ENCODE measurements at regions not wholly inside any gene's neighbourhood (a gene's known extent, or its start where the extent isn't known, plus 50 kb on each side); places are given as distances from the start of the nearest gene placed in this dataset.

DNA sequence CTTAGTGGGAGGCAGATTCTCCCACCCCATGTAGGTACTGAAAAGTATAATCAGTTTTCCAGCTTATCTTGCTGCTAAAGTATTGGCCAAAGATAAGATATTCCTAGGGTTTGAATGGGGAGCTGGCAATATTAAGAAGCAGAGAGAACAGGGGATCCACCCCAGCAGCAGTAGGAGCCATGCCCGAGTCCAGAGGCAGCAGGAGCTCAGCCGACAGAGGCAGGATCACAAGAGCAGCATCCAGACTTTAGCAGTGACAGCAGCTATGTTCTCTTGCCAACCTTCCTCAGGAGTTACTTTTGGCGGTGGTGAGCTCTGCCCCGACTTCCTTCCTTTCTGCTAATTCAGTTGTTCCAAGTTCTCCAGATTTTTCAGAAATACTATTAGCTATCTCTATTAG is 224.5 kb downstream of the GADD45G start:
- H3K4me3 ChIP-seq (ENCODE audit: low read depth, low read length), result no peak overlapping the region

DNA sequence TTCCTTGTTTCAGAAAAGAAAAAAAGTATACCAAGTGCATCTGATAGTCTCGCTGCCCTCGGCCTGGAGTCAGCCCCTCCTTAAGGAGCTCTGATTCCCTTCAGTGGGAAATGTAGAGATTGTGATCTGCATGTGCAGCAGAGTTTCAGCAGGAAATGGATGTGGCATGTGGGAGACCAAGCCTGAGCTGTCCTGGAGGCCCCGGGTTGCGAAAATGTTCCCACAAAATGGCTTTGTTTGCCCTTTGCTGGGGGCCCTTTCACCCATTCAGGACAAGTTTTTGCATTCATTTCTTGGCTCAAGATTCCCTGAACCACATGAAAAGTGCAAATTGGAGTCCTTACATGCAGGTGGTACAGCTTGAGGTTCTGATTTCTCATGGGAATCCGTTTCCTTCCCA is 230.9 kb downstream of the GADD45G start:
- no peak overlapping the region for H3K4me3 ChIP-seq (ENCODE audit: low read depth, low read length)

DNA sequence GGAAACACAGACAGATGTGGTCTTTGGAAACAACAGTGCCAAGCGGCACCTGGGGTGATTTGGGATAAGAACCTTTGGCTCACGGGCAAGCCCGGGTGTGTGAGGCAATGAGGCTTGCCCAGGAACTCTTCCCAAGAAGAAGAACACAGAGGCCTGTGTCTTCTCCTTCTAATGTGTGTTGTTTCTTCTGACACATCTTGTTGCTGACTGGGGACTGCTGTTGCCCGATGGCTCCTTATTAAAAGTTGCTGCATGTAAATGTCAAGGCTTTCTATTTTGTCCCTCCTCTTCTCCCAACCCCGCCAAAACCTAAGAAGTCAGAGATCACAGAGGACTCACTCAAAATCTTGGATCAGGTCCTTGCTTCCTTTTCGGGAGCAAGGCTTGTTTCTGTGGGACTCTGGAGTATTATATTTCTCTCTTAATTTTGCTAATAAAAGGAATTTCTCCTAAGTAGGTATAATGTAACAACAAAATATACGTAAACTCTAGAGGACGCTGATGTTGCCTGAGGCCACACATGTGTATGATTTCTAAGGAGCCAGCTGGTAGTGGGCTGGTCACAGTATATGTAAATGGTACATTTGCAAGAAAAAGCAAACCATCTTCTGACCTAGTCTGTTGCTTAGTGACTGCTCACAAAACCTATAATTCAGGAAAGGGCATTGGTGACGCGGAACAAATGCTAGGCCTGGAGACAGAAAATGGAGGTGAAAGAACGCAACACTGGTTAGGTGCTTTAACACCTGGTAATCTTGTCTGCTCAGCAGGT is 232.5 kb downstream of the GADD45G start:
- H3K4me3 ChIP-seq (ENCODE audit: low read depth, low read length), result no peak overlapping the region

DNA sequence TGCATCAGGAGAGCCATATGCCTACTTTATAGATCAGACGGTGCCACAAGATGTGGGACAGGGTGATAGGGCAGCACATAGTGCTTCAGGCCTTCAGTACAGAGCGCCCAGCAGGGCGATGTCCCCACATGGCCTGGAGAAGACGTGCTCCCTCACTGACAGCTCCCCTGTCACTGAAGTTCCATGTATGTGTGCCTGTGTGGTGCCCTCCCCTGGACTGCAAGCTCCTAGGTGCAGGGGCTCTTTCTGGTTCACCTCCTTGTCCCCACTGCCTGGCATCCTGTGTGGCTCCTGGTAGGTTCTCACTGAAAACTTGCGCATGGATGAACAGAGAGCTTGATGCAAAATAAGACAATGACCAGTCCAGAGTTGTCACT is 233.1 kb downstream of the GADD45G start:
- no peak overlapping the region for H3K4me3 ChIP-seq (ENCODE audit: low read depth, low read length)

DNA sequence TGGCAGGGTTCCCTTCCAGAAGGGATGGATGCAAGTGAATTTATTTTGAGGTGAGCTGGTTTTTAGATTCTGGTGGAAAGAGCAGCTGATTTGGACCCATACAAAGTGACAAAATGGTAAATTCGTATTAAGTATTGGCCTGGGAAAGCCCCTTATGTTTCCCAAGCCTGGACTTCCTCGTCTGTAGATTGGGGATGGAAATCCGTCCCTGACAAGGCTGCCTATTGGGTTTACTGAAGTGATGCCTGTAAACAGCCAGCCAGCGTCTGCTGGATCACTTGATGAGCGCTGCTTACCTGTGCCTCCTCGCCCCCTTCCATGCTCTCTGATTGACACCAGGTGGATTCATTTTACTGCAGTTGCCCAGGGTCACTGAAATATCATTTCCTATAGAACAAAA is 233.8 kb downstream of the GADD45G start:
- H3K4me3 ChIP-seq (ENCODE audit: low read depth, low read length), result no peak overlapping the region

DNA sequence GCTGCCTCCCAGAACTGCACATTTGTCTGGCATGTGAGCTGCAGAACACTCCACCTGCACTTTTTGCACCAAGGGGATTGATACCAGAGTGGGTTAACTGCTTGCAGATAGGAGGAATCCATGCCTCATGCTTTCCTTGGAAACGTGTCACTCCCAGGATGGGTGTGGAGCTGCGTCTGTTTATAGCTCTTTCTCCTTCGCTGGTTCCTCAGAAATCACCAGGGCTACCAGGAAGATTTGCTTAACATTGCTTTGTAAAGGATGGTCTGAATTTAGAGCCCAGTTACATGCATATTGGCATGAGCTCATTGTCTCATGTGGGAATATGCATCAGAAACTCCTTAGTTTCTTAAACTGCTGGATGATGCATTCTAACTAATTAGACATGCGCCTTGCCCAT is 234.6 kb downstream of the GADD45G start:
- H3K4me3 ChIP-seq (ENCODE audit: low read depth, low read length), result no peak overlapping the region

DNA sequence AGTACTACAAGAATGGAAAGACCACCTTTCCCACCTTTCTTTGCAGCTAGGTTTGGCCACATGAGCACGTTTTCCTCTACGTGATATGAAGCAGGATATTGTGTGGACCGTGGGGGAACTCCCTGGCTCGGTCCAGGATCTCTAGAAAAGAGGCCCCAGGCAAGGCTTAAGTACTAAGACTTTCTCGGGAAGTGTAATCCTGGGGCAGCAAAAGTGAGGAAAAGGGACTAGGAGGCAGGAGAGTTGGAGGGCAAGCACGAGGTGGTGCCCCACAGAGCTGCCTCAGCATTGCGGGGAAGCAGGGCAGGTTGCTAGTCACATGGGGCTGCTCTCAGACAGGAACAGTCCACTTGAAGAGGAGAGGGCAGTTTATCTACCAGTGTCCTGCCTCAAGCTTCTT is 235.1 kb downstream of the GADD45G start:
- H3K4me3 ChIP-seq (ENCODE audit: low read depth, low read length), result no peak overlapping the region

DNA sequence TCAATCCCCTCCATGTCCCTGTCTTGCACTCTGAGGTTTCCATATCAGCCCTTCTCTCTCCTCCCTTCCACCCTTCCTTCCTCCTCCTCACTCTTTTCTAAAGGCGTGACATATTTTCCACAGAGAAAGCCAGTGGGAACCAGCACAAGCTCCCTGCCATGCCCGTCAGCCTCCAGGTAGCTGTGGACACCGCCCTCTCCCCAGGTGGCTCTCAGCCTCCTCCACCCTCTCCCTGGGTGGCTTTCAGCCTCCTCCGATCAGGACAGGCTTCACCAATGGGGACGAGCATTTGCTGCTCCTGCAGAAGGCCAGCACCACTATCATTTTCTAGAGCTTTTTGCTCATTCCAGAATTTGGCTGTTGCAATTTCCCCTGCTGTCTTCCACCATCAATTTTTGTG is 236.6 kb downstream of the GADD45G start:
- no peak overlapping the region for H3K4me3 ChIP-seq (ENCODE audit: low read depth, low read length)

DNA sequence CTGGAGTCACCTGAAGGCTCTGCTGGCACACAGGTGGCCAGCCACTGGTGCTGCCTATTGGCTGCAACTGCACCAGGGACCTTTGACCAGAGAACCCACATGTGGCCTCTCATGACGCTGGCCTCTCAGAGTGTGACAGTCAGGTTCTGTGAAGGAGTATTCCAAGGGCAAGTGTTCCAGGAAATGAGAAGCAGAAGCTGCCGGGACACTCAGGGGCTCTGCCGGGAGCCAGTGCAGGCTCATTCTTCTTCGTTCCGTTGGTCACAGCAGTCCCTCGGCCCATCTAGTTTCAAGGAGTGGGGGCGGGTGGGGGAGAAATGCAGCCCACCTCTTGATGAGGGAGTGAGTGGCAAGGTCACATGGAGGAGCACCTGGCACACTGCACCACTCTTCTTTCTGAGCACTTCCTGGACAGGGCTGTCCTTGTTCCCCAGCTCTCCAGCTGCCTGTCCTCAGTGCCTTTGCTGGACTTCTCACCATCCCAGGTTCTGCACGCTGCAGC is 237.5 kb downstream of the GADD45G start:
- no peak overlapping the region for H3K4me3 ChIP-seq (ENCODE audit: low read depth, low read length)

DNA sequence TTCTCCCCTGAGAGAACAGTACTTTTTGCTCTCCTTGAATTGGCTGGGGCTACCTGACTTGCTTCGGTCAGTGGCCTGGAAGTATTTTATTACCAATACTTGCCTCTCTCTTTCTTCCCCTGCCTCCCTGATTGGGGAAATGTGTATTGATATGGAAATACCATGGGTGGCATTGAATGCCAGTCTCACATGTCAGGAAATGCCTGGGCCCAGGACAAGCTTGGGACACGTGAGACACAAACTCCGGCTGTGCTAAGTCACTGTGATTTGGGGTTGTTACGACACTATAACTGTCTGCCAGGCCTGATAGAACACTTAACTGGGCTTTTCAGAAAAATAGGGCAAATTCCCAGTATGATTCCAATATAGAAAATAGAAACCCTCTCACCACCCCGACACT is 238.3 kb downstream of the GADD45G start:
- no peak overlapping the region for H3K4me3 ChIP-seq (ENCODE audit: low read depth, low read length)

DNA sequence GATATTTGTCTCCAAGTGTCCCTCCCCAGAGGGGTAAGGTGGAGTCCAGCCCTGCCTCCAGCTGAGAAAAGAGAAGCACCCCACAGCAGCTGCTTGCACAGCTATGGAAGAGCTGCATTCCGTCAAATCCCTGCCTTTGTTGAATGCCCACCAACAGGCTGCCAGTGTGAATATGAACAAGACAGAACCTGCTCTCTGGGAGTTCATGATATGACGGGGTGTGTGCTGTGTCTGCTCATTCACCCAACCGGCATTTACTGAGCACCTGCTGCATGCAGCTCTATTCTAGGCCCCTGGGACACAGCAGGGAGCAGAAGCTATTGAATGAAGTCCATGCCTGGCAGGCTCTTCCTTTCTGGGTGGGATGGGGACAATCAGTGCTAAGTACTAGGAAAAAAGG is 238.8 kb downstream of the GADD45G start:
- no peak overlapping the region for H3K4me3 ChIP-seq (ENCODE audit: low read depth, low read length)

DNA sequence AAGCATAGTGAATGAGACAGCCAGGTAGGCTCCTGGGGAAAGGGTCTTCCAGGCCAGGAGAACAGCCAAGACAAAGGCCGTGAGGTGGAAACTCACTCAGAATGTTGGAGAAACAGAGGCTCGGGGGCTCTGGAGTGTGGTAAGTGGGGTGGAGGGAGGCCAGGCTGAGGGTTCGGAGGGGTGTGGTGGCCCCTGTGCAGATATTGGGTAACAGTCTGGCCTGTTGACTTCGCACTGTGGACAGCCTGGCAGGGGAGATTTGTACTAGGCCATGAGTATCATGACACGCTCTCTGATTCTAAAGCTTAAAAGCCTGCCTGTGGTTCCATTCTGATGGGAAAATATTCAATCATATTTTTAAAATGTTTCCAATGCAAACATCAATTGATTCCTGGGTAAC is 239.3 kb downstream of the GADD45G start:
- H3K4me3 ChIP-seq (ENCODE audit: low read depth, low read length), result no peak overlapping the region

DNA sequence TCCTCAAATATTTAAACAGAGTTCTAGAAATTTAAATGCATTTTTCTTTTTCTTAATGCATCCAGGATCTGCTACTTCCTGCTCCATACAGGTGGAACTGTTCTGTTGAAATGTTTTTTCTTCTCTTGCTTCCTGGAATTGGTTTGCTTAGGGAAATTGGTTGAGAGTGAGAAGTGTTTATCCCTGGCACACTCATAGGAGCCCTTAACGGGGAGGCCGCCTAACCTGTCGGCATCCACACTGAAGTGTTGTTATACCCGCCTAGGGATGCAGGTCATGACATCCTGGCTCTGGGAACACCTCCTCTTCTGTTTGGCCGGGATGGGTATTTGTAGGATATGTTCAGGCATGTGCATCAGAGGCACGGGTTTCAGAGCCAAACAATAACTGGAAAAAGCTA is 239.7 kb downstream of the GADD45G start:
- H3K4me3 ChIP-seq (ENCODE audit: low read depth, low read length), result no peak overlapping the region

DNA sequence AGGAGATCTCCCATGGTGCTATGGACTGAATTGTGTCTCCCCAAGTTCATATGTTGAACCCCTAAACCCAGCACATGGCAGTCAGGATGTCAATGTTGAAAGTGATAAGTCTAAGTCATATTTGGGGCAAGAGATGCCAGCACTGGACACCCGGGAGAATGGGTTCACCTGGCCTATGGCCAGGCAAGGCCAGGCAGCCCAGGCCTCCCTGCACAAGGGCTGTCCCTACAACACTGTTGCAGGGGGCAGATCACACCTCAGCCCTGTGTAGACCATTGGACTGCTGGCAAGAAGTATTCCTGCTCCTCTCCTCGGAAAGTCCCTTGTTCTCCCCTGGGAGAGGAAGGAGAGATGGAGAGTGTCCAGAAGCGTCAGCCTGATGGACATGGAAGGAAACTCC is 240.5 kb downstream of the GADD45G start:
- no peak overlapping the region for H3K4me3 ChIP-seq (ENCODE audit: low read depth, low read length)

DNA sequence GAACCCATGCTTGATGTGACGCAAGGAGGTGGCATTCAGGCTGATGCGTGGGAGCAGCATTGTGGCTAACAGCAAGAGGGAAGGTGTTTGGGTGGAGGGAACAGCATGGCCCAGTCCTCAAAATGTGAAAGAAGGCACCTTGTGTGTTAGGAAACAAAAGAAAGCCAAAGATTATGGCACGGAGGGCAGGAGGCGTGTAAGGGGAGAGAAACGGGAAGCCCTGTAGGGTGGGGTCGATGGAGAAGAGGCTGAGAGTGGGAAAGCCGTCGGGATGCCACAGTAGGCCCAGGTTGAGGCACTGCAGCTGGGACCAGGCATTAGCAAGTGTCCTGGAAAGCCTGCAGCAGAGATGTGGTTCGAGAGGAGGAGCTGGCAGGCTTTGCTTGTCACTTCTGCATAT is 241.1 kb downstream of the GADD45G start:
- no peak overlapping the region for H3K4me3 ChIP-seq (ENCODE audit: low read depth, low read length)

DNA sequence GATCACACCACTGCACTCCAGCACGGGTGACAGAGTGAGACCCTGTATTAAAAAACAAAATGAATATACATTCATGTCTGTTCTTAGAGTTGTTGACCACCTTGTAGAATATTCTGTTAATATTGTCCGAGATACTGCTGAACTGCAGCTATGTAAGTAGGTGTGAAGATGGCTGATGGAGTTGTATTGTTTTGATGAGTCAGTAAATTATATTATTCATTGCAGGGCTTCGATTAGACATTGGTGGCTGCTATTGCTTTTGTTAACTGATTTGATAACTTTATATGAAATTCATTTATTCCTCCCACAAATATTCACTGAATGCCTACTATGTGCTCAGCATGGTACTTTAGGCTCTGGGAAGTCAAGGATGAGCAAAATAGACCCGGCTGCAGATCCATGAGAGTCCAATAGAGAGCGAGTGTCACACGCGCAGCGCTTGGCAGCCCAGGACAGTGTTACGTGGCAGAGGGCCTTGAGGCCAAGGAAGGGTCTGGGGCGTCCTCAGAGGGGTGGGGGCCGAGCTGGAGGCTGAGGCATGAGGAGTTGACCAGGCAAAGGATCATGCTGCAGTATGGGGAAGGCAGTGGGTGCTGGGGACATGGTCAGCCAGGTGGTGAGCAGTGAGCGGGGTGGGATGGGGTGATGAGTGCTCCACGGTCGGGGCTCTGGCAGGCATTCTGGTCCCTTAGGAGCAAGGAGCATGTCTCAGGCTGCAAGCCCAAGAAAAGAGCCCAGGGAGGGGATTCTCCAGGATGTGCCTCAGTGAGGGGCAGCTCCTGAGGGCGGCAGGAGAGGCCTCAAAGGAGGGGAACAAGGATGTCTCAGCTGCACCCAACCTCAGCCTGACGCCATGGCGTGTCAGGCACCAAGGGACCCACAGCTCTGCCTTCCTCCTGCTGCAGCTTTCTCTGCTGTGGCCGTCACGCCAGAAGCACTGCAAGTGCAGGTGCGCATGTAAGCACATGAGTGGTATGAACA is 243.5 kb downstream of the GADD45G start:
- H3K4me3 ChIP-seq (ENCODE audit: low read depth, low read length), result no peak overlapping the region

DNA sequence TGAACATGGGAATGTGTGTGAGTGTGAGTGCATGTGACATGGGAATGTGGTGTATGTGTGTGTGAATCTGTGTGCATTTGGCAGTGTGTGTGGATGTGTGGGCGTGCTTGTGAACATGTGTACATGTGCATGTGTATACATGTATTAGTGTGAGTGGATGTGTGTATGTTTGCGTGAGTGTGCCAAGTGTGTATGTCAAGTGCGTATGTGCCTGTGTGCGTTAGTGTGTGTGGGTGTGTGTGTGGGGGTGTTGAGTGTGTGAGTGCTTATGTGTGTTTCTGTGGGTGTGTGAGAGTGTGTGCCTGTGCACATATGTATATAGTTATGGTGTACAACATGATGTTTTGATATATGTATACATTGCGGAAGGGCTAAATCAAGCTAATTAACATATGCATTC is 244.3 kb downstream of the GADD45G start:
- H3K4me3 ChIP-seq (ENCODE audit: low read depth, low read length), result no peak overlapping the region

DNA sequence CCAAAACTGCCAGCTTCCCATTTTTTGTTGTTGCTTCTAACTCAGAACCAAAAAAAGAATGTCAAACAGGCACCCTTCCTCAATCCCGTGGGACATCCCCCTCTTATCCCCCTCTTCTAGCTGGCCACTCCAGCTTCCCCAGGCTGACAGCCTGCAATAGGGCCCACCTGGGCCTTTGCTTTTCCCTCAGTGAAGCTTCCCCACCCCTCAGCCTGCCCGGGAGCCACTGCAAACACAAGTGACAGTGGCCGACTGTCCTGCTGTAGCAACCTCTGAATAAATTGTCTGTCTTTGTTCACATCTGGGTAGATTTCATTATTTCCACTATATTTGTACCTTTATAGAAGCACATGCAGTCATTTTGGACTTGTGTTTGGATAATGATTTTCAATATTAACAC is 245.3 kb downstream of the GADD45G start:
- no peak overlapping the region for H3K4me3 ChIP-seq (ENCODE audit: low read depth, low read length)

DNA sequence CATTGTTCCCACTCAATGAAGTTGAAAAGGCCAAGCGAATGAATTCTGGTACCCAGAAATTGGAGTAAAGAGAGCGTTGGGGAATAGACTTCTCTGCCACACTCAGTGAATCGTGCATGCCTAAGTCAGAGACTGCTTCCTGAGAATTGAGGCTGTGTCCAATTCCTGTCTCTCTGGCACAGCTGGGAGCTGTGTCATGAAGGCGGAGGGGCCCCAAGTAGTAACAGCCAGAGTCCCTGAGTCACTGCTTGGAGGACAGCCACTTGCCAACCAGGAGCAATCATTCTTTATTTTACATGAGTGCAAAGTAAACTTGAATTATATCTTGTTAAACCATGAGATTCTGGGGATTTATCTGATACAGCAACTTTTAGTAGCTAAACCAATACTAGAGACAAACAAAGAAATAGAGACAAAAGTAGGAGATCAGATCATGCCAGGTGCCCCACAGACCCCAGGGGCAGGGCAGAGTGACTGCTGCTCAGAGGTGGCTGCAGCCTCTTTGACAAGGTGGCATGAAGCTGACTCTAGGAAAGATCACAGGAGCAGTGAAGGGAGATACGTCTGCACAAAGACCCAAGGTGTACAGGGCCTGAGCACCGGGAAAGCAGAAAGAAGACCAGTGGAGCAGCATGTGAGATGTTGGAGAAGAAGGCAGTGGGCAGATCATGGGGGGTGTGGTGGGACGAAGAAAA is 246.0 kb downstream of the GADD45G start:
- no peak overlapping the region for H3K4me3 ChIP-seq (ENCODE audit: low read depth, low read length)

DNA sequence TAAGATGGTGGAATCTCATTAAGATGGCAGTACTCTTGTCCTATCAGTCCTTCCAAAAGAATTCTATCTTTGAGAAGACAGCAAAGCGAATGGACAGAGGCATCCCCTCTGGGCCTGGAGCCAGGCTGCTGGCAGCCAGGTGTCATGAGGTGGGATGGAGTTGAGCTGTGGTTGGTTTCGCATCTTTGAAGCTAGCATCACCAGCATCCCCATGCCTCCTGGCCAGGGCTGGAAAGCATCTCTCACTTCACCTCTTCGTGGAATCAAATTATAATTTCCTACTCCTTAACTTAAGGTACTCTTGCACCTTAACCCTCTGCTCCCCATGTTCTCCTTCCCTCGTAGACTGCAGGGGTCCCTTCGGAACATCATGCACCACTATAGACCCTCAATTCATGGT is 248.3 kb downstream of the GADD45G start:
- no peak overlapping the region for H3K4me3 ChIP-seq (ENCODE audit: low read depth, low read length)

DNA sequence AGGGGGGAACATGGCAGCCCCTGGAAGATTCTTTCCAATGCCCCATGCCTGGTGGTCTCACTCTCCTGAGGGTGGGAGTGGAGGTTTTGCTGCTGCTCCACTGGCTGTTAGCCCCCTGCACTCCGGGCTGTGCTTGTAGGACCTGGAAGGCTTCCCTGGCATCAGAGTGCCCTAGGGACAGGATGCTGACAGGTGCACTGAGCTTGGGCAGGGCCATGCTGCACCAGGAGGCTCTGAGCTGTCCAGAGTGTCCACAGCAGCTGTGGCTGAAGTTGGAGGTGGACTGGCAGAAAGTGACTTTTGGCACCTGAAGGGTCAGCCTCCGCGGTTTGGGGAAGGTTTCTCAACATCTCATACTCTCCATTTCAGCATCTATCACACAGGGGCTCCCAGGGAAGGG is 249.1 kb downstream of the GADD45G start:
- H3K4me3 ChIP-seq (ENCODE audit: low read depth, low read length), result no peak overlapping the region
